Heart right ventricle (tissue), 16 donors: ENCODE measurements at regions not wholly inside any gene's neighbourhood (a gene's known extent, or its start where the extent isn't known, plus 50 kb on each side); places are given as distances from the start of the nearest gene placed in this dataset.
"Not testable (repeated sequence)": the region's sequence is repeated elsewhere in the genome, so short reads cannot be mapped to it uniquely, and the experiment has no call there.

Experiments used
- ATAC-seq, 8 donors: fragments of 200-7000 bp; cut with Tn5 transposase; one replicate each; pipeline ENCODE4 v1.9.1; 2020; ENCODE audit warnings: mild to moderate bottlenecking in 8 of 8, moderate library complexity in 8 of 8, moderate number of reproducible peaks in 1 of 8
- DNase-seq, 2 donors: peaks; one replicate each; pipeline ENCODE4 v3.0.0-alpha.2; 2020
- H3K27ac ChIP-seq, 10 donors: fragments of 200-600 bp; sonication (generic) in 2 of 10; one replicate each; pipeline versions ENCODE4 v1.5.0 to v1.8.0; 2020 to 2022; ENCODE audit warnings: mild to moderate bottlenecking in 3 of 10
- H3K27me3 ChIP-seq, 7 donors: fragments of 200-600 bp; one replicate each; pipeline ENCODE4 v1.8.0; 2021 to 2022; ENCODE audit warnings: mild to moderate bottlenecking in 2 of 7
- H3K36me3 ChIP-seq, 9 donors: fragments of 200-600 bp; sonication (generic) in 1 of 9; one replicate each; pipeline versions ENCODE4 v1.5.0 to v1.8.0; 2020 to 2022; ENCODE audit warnings: mild to moderate bottlenecking in 2 of 9
- H3K4me1 ChIP-seq, 9 donors: fragments of 200-600 bp; sonication (generic) in 1 of 9; one replicate each; pipeline versions ENCODE4 v1.5.0 to v1.8.0; 2020 to 2022; ENCODE audit warnings: mild to moderate bottlenecking in 4 of 9
- H3K4me3 ChIP-seq, 10 donors: fragments of 200-600 bp; sonication (generic) in 2 of 10; one replicate each; pipeline versions ENCODE4 v1.5.0 to v1.8.0; 2020 to 2022; ENCODE audit warnings: mild to moderate bottlenecking in 7 of 10, moderate library complexity in 2 of 10
- H3K9me3 ChIP-seq, 11 donors: fragments of 200-600 bp in 10 of 11; sonication (generic) in 2 of 11; one replicate each; pipeline versions ENCODE4 v1.5.0 to v1.8.0; 2013 to 2022; ENCODE audit warnings: mild to moderate bottlenecking in 2 of 11, control low read depth in 1 of 11, moderate library complexity in 1 of 11
- WGBS, 2 donors: extraction: QIAGEN DNeasy Blood & Tissue Kit; methylation state at CpG; one replicate each; pipeline ENCODE4 v1.1.7; 2013; ENCODE audit warnings: inconsistent platforms in 1 of 2; 5-methylcytosine and 5-hydroxymethylcytosine counted together
- intact Hi-C, 10 donors: fragments of 100-400 bp; cut with DNase I; formaldehyde crosslinking; loops; one replicate each; pipeline versions ENCODE4 v1.11.1 to v1.14.2; 2022
- TF ChIP-seq, protein P1 (sequence below), 9 donors: fragments of 200-600 bp; sonication (generic) in 2 of 9; IDR thresholded peaks; one replicate each; pipeline versions ENCODE4 v1.5.0 to v1.8.0; 2021 to 2022; ENCODE audit warnings: antibody characterized with exemption in 9 of 9, mild to moderate bottlenecking in 5 of 9, moderate library complexity in 1 of 9
- donor health status: Arrhythmogenic right ventricular cardiomyopathy.
- donor health status: ischemic (EF 13 %, LVEDD 7.1; RV severe dilation, severe dysfunction).
- donor health status: healthy with polysubstance abuse.
- donor health status: DM: no; HTN: yes; CAD: no.
- donor health status: DM: no; HTN: no; CAD: no.
- donor health status: ischemic (EF 25% LVEDD 6.9; RV normal size, moderate dysfunction).
- donor health status: ischemic (EF 25% LVEDD 5.7; RV mildly dilated, moderate dysfunction).
- donor health status: healthy.
- donor health status: DM: yes; HTN: yes; CAD: no.
- donor health status: Ischemic cardiomyopathy.
- donor health status: ischemic (EF 35%, LVEDD 5.7; RV mildly dilated, moderate dysfunction).
- donor health status: nonischemic (EF 11% LVEDD 7.7; RV severe dilation, severe dysfunction).
- donor health status: DM: yes; HTN: yes; CAD: no.
- donor health status: PGD.
- donor health status: ischemic (EF 29% LVEDD 5.4; RV normal size, mild dysfunction).
- donor health status: nonischemic (EF 23%, LVEDD 6.1; RV moderate dilation, normal function).

- Histone ChIP-seq H3K4me3 (no peak overlapping the region), H3K27ac (no peak overlapping the region), H3K9me3 (peaks cover 0 to 10% (median 5%) of the 10 kb centered on the region in 11 donors), H3K4me1 (no peaks in the 10 kb centered on the region), H3K36me3 (no peaks in the 10 kb centered on the region), H3K27me3 (peaks cover 0 to 10% (median 0%) of the 10 kb centered on the region in 7 donors)
- 88 to 89% methylated on average over 4 of the region's 4 CpGs for WGBS, 2 donors
- ATAC-seq (no peak), DNase-seq (no peak)
- intact Hi-C loops, result no loop called here
- TF ChIP-seq, protein P1, sequence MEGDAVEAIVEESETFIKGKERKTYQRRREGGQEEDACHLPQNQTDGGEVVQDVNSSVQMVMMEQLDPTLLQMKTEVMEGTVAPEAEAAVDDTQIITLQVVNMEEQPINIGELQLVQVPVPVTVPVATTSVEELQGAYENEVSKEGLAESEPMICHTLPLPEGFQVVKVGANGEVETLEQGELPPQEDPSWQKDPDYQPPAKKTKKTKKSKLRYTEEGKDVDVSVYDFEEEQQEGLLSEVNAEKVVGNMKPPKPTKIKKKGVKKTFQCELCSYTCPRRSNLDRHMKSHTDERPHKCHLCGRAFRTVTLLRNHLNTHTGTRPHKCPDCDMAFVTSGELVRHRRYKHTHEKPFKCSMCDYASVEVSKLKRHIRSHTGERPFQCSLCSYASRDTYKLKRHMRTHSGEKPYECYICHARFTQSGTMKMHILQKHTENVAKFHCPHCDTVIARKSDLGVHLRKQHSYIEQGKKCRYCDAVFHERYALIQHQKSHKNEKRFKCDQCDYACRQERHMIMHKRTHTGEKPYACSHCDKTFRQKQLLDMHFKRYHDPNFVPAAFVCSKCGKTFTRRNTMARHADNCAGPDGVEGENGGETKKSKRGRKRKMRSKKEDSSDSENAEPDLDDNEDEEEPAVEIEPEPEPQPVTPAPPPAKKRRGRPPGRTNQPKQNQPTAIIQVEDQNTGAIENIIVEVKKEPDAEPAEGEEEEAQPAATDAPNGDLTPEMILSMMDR (IDR thresholded peaks at IDR 0.05), result no peak
These were observed 85.6 kb upstream of the CCND2 start for GRCh38 chr12:4187916-4188315.

DNA sequence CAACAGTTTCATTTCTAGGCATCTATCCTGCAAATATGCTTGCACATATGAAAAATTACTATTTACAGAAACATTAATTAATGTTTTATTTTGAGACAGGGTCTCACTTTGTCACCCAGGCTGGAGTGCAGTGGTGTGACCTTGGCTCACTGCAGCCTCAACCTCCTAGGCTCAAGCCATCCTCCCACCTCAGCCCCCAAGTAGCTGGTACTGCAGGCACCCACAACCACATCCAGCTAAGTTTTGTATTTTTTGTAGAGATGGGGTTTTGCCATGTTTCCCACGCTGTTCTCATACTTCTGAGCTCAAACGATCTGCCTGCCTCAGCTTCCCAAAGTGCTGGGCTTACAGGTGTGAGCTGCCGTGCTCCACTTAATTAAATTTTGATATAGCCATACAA, 86.2 kb upstream of the CCND2 start:
- intact Hi-C loops, H3K4me3 ChIP-seq, H3K27me3 ChIP-seq, H3K36me3 ChIP-seq, H3K27ac ChIP-seq, ATAC-seq, DNase-seq, H3K4me1 ChIP-seq: not testable (repeated sequence)
- peaks cover 0 to 16% (median 5%) of the 10 kb centered on the region in 11 donors for H3K9me3 ChIP-seq
- 53 to 58% methylated on average over 3 of the region's 3 CpGs for WGBS, 2 donors

DNA sequence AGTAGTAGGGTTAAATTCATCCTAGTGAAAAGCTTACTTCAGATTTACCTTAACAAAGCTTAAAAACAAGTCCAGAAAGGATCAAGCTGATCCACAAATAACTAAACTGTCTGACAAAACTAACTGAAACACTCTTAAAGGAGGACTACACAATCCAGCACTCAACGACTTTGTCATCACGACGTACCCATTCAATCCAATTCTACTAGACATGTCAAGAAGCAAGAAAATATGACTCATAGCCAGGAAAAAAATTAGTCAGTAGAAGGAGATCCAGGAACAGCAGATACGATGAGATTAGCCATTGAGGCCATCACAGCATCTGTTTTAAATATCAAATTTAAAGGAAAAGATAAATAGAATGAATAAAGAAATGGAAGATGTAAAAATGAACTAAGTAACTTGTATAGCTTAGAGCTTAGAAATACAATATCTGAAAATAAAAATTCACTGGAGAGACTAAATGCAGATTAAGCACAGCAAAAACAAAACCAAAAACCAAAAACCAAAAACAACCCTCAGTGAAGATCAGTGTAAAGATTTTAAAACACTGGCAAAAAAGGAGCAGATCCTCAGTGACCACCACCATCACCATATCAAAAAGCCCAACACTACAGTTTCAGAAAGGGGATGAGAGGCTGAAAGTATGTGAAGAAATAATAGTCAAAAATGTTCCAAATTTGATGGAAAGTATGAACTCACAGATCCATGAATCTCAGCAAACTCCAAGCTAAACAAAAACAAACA, 95.0 kb upstream of the CCND2 start:
- intact Hi-C loops, result loop anchor here in 1 of 10 donors (10.0 kb wide), 1 partner anchor 66 kb away; no protein-coding TSS in a partner anchor
- WGBS, 2 donors, result 75 to 83% methylated on average over 4 of the region's 4 CpGs
- no peak for DNase-seq
- no peaks in the 10 kb centered on the region for H3K36me3 ChIP-seq
- peaks cover 0 to 16% (median 5%) of the 10 kb centered on the region in 11 donors for H3K9me3 ChIP-seq
- H3K4me3 ChIP-seq, result no peak overlapping the region
- H3K27ac ChIP-seq, result no peak overlapping the region
- no peak for ATAC-seq
- H3K27me3 ChIP-seq, result peaks cover 0 to 10% (median 0%) of the 10 kb centered on the region in 7 donors
- TF ChIP-seq, protein P1 (IDR thresholded peaks at IDR 0.05), result no peak
- no peaks in the 10 kb centered on the region for H3K4me1 ChIP-seq

- 89 to 91% methylated on average over 2 of the region's 2 CpGs for WGBS, 2 donors
- Histone ChIP-seq H3K27ac (no peak overlapping the region), H3K4me1 (no peaks in the 10 kb centered on the region), H3K36me3 (no peaks in the 10 kb centered on the region), H3K27me3 (peaks cover 0 to 10% (median 0%) of the 10 kb centered on the region in 7 donors), H3K9me3 (peaks cover 0 to 2% (median 0%) of the 10 kb centered on the region in 11 donors), H3K4me3 (no peak overlapping the region)
- intact Hi-C loops, result loop anchor here in 1 of 10 donors (10.0 kb wide), 1 partner anchor 68 kb away; no protein-coding TSS in a partner anchor
- no peak for DNase-seq
- TF ChIP-seq, protein P1 (IDR thresholded peaks at IDR 0.05), result no peak
- ATAC-seq, result no peak
These were observed 96.3 kb upstream of the CCND2 start for GRCh38 chr12:4177262-4177661.

- H3K4me1 ChIP-seq, result no peaks in the 10 kb centered on the region
- H3K9me3 ChIP-seq, result no peaks in the 10 kb centered on the region
- H3K27me3 ChIP-seq, result peaks cover 0 to 13% (median 0%) of the 10 kb centered on the region in 7 donors
- no peak for DNase-seq
- TF ChIP-seq, protein P1 (IDR thresholded peaks at IDR 0.05), result no peak
- intact Hi-C loops, result loop anchor here in 1 of 10 donors (10.0 kb wide), 1 partner anchor 69 kb away; no protein-coding TSS in a partner anchor
- H3K4me3 ChIP-seq, result no peak overlapping the region
- no peak overlapping the region for H3K27ac ChIP-seq
- no peak for ATAC-seq
- no peaks in the 10 kb centered on the region for H3K36me3 ChIP-seq
These were observed 97.4 kb upstream of the CCND2 start for GRCh38 chr12:4176168-4176567.
